SIG-M5 treated with dmso at 0.1 percent for 504 hours (cell line): ENCODE measurements at regions not wholly inside any gene's neighbourhood (a gene's known extent, or its start where the extent isn't known, plus 50 kb on each side); places are given as distances from the start of the nearest gene placed in this dataset.
"Not testable (repeated sequence)": the region's sequence is repeated elsewhere in the genome, so short reads cannot be mapped to it uniquely, and the experiment has no call there.

Experiments used
- DNase-seq: peaks from one replicate; lab custom pipeline; 2025; ENCODE audit not compliant: unreplicated experiment; lab: John Stamatoyannopoulos, UW

DNA sequence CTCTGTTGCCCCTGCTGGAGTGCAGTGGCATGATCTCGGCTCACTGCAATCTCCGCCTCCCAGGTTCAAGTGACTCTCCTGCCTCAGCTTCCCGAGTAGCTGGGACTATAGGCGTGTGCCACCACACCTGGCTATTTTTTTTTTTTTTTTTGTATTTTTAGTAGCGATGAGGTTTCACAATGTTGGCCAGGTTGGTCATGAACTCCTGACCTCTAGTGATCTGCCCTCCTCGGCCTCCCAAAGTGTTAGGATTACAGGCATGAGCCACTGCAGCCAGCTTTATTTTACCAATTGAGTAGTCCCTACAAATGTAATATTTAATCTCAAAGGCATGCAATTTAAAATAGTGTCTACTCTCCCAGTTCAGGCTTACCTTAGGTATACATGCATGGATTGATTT is 1487.2 kb upstream of the WWC1 start:
- DNase-seq, result not testable (repeated sequence)

DNA sequence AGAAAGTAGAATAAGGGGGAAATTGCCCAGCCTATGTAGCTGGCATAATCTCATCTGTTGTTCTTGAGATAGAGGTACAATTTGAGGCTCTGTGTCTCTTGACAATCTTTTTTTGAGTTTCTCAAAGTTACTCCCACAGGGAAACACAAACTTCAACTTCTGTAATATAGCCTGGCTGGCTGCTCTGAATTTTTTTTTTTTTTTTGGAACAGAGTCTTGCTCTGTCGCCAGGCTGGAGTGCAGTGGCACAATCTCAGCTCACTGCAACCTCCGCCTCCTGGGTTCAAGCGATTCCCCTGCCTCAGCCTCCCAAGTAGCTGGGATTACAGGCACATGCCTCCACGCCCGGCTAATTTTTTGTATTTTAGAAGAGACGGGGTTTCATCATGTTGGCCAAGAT is 1486.8 kb upstream of the WWC1 start:
- DNase-seq, result not testable (repeated sequence)

DNA sequence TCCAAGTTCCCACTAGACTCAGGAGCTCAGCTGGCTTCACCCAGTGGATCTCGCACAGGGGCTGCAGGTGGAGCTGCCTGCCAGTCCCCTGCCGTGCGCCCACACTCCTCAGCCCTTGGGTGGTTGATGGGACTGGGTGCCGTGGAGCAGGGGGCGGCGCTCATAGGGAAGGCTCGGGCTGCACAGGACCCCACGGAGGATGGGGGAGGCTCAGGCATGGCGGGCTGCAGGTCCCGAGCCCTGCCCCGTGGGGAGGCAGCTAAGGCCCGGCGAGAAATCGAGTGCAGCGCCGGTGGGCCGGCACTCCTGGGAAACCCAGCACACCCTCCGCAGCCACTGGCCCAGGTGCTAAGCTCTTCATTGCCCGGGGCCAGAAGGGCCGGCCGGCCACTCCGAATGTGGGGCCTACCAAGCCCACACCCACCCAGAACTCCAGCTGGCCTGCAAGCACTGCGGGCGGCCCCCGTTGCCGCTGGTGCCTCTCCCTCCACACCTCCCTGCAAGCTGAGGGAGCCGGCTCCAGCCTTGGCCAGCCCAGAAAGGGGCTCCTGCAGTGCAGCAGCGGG is 1481.3 kb upstream of the WWC1 start:
- DNase-seq, result not testable (repeated sequence)

DNA sequence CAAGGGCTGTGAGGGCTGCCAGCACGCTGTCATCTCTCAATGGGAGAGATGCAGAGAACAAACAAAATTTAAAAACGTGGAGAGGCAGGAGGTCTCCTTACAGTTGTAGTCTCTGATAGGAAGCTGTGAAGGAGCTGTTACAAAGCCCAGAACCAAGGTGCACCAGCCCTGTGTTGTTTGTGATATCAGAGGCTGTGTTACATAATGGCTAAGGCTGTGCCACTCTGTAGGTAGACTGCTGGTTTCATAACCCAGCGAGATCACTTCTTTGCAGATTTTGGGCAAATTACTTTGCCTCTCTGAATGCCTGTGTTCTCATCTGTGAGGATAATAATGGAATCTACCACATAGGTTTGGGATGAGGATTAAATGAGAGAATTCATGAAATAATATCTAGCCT is 1480.7 kb upstream of the WWC1 start:
- DNase-seq, result no peak

DNA sequence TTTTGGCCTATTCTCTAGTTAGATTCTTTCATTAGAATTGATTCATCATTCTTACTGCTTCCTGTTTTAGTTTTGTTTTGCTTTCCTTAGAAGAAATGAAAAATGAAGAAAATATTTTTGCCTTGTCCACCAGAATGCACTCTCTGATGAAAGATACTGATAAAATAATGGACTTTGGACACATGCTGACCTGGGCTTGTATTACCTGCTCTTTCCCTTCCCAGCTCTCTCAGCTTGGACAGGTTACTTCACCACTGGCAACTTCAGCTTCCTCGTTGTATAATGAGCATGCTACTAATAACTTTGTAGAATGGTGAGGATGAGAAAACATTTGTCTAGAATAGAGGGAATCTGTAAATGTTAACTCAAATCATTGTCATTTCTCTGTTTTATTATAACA is 1468.1 kb upstream of the WWC1 start:
- DNase-seq, result no peak

DNA sequence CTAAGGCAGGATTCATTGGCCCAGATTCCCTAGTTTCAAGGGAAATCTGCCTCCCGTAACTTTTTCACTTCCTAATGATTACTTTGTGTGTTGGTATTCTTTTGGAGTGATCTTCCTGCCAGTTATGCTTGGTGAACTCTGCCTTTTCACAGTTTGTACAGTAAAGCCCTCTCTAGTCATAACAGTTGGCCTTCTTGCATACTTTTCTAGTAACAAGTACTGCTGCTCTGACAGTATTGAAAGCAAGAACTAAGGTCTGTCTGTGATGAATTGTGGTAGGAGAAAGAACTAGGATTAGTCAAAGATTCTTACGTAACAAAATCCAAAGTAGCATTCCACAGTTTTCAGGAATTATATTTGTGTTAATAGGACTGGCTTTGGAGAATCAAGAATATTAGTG is 1457.2 kb upstream of the WWC1 start:
- no peak for DNase-seq

DNA sequence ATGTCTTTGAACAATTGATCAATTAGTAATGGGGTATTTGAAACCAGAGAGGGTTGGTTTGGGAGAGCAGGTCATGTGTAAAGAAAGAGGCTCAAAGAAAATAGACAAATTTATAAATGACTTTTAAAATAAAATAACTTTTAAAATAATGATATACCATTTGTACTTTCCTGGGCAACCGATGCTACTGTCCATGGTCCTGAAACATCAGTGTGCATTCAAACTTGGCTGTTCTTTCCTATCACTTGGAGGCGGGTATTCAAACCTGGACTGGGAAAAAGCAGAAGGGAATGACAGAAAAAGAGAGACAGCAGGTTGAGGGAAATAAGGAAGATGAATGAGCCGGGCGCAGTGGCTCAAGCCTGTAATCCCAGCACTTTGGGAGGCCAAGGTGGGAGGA is 1446.4 kb upstream of the WWC1 start:
- DNase-seq, result no peak

DNA sequence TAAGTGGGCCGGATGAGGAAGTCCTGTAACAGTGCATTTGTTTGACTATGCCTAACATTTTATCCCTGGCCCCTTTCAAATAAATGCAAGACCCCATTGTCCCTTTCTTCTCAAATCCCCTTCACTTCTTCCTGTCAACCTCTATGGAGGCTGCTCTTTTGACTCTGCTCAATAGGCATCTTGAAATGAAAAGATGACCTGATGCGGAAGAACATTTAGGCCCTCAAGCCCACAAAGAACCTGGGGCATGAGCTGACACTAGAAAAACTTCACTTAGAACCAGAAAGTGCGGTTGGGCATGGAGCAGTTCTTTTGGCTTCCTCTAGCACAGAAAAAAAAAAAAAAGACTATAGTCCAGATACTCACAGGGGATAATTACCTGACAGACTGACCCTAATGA is 1434.7 kb upstream of the WWC1 start:
- no peak for DNase-seq

DNA sequence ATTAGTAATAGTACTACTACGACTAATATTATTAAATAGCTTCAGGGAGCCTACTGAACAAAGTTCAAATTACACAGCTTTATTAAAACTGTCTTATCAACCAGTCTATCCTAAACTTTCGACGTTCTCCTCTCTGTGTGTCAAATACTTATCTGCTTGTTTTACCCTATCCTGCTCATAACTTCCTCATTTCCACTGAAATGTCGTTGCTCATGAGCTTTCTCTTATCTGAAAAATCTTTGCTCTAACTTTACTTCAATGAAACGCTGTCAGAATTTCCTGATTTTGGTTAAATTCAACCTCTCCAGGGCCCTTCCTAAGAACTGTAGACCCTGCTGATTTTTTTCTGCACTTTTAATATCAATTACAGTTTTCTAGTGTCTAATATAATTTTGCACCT is 1431.0 kb upstream of the WWC1 start:
- DNase-seq, result no peak

DNA sequence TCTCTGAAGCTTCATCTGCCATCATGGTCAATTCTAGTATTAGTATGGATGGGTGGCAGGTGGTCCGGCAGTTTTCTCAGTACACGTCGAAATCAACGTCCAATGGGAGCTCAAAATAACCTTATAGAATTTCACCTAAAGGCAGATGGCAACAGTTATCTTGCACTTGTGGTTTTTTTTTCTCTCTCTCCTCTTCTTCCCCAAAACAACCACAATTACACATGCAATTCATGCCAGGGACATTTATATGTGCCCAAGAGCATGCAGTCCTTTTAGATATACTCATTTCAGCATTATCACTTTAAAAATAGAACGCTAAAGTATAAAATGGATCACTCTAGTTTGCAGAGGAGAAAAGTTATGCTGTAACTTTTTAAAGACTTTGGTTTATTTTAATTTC is 1428.9 kb upstream of the WWC1 start:
- no peak for DNase-seq

DNA sequence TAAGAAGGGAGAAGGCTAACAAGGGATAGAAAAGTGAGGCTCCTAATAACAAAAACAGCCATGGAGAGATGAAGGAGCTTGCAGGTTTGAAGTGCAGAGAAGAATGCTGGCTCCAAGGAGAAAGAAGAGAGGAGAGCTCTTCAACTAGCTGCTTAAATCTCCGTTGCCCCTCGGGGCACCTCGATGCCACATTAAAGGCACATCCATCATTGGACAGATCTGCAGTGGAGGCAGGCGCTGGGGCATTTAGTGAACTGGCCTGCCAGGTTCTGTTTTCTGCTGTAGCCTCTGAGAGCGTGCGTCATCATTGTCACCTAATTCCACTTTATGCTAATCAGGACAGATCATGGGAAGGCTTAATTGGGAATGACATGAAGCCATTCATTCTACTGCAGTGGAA is 1426.2 kb upstream of the WWC1 start:
- no peak for DNase-seq

DNA sequence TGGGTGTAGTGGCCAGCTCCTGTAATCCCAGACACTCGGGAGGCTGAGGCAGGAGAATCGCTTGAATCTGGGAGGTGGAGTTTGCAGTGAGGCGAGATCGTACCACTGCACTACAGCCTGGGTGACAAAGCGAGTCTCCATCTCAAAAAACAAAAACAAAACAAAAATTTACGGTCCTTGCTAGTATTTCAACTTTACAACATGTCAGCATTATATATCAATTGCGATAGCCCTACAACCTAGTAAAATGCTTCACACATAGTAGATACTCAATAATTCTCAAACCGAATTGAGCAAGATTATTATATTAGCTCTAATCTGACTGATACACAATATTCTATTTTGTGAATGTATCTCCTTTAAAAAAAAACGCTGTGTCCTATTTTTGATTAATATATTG is 1411.0 kb upstream of the WWC1 start:
- DNase-seq, result no peak

DNA sequence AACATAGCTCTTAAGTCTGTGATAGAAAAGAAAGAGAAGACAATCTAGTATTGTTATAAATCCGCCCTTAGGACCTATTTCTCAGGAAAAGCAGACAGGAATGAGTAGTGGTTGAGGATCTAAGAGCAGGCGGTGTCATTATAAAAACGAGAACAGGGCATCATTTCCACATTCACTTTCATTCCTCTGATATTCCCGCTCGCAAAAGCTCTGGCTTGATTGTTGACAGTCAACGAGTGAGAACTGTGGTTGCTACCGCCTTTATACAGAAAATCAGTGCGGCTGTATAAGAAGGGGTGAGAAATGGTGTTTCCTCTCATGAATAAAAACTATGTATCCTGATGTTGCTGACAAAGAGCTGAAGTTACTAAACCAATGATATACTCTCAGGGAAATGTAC is 1409.6 kb upstream of the WWC1 start:
- no peak for DNase-seq

DNA sequence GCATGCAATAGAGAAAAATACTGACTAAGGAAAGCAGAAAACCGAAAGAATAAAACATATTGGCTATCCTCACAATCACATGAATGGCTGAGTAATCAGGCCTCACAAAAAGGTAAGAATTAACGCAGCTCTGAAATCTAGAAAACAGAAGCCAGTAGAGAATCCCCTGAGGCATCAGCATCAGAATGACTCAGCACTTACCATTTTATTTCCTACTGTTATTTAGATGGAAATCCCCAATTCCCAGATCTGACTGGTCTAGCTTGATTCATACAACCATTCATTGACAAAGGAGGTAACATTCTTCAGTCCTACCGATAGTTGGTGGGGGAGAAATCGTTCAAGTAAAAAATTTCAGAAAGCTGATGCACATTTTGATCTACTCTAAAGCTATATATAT is 1408.4 kb upstream of the WWC1 start:
- DNase-seq, result no peak

DNA sequence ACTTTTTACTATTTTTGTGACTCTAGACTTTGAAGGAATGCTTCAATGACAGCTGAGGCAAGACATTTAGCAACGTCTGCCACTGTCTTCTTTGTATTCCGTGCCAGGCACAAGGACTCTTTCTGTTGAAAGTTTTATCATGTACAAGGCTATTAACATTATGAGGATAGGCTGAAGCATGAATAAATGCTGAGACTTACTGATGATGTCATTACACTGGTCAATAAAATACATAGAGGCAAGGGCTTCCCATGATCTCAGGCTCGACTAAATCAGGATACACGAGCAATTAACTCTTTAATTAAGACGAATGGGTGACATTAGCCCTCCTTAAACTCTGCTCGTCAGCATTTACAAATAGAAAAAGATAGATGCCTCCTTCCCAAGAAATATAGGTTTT is 1393.3 kb upstream of the WWC1 start:
- no peak for DNase-seq

DNA sequence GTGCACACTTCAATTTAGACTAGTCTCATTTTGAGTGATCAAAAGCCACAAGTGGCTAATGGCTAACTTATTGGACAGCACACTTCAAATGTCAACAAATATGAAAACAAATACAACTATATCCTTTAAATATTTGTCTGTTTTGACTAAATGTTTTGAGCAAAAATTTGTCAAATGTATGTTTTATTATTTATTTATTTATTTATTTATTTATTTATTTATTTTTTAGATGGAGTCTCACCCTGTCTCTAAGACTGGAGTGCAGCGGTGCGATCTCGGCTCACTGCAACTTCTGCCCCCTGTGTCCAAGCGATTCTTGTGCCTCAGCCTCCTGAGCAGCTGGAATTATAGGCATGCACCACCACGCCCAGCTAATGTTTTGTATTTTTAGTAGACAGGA is 1392.1 kb upstream of the WWC1 start:
- no peak for DNase-seq

DNA sequence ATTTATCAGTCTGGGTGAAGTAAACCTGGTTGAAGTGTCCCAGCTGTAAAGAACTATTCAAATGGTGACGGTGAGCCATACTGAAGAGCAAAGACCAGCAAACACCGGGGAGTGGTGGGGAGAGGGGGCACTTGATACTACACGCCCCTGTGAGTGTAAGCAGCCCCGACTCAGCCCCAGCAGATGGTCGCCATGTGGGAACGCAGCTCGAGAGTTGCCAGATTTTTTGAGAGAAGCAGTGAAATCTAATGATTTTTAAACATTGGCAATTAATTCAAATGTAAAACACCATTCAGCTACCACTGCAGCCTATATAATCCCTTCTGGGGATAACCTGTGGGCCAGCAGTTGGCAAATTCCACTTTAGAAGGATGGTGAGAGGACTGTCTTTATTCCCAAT is 1386.9 kb upstream of the WWC1 start:
- DNase-seq, result no peak

DNA sequence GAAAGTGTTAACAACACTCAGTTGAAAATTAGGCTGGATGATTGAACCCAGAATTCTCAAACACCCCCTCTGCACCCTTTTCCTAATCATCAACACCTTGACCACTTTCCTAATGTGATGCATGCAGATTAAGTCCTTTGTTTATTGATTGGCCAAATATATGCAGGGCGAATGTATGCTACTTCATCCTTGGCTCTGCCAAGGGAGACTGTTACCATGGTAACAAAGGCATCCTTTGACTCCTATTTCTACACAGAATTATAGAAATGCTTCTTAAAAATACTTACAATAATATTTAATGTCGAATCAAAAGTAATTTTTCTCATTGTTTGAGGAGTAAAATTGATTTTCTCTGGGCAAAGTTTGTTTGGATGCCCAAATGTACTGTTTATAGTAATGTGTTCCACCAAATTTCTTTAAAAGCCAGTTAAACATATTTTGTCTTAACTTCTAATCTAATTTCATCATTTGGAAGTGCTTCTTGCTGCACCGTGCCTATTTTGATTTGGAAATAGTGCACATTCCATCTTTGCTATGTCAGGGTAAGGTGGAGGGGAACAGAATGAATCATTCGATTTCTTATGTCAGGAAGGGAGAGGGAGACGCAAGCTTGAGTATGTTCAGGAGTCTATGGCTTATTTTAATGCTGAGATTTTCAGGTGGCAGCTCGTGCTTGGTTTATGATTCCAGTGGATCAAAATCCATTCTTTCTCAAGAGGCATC is 1384.3 kb upstream of the WWC1 start:
- no peak for DNase-seq

DNA sequence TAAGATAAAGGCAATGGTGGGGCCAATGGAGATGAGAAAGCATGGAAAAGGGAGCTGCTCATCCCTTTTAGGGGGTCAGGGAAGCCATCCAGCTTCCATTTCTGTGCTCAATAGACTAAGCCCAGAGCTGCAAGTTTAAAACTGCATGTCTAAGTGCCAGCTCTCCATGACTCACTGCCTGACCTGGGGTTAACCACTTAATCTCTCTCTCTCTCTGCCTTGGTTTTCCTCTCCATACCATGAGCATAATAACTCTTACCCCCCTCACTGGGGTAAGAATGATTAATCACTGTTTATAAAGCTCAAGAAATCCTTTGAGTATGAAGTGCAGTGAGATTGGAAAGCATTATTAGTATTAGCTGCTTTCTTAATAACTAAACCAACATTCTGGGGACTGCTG is 1382.4 kb upstream of the WWC1 start:
- no peak for DNase-seq

DNA sequence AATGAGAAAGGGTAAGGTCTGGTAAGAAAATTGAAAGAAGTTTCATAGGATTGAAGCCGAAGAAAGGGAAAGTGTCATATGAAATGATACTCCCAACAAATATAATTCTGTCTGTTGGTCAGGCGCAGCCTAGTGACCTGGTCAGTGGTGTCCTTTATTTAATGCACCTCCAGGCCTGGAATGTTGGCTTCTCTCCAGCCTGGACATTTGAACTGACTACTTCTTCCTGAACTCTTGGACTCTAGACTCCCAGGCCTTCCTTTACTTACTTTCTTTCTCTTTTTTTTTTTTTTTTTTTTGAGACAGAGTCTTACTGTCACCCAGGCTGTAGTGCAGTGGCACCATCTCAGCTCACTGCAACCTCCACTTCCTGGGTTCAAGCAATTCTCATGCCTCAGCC is 1381.5 kb upstream of the WWC1 start:
- DNase-seq, result no peak

DNA sequence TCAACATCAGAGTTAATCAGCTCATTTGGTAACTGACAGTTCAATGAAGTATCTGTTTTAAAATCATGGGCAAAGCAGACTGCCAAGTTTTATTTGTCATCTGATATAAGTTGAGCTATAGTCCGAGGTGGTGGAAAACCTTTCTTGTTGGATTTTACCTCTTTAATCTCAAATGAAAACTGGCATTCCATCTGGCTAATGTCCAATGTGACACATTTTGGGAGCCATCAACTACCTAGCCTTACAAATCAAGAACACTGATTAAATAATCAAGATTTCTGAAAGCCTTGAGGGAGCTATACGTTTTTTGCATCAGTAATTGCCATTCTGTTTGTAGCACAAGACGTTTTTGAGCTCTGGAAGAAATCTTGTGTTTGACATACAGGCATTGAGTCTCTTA is 1380.5 kb upstream of the WWC1 start:
- no peak for DNase-seq

DNA sequence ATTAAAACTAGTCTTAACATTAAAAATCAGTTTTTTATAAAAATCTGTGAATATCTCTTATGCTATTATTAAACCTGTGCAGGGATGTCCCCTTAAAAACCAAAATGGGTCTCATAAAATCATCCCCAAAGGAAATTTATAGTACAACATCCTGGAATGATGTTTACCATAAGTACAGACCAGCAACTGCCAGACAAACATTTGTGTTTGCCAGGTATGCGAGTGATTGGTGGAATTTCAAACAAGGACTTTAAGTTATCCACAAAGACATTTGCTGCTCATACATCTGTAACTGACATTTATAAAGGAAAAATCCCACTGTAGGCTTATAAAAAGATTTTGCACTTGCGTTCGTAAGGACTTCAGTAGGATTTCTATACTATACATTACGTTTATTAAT is 1375.4 kb upstream of the WWC1 start:
- DNase-seq, result no peak

DNA sequence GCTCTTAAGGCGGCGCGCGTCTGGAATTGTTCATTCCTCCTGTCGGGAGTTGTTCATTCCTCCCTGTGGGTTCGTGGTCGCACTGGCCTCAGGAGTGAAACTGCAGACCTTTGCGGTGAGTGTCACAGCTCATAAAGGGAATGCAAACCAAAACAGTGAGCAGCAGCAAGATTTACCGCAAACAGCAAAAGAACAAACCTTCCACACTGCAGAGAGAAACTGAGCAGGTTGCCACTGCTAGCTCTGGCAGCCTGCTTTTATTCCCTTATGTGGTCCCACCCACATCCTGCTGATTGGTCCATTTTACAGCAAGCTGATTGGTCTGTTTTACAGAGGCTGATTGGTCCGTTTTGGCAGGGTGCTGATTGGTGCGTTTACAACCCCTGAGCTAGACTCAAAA is 1365.3 kb upstream of the WWC1 start:
- no peak for DNase-seq
